ENCODE measurements at regions not wholly inside any gene's neighbourhood (a gene's known extent, or its start where the extent isn't known, plus 50 kb on each side); places are given as distances from the start of the nearest gene placed in this dataset.
"Not testable (repeated sequence)": the region's sequence is repeated elsewhere in the genome, so short reads cannot be mapped to it uniquely, and the experiment has no call there.

DNA sequence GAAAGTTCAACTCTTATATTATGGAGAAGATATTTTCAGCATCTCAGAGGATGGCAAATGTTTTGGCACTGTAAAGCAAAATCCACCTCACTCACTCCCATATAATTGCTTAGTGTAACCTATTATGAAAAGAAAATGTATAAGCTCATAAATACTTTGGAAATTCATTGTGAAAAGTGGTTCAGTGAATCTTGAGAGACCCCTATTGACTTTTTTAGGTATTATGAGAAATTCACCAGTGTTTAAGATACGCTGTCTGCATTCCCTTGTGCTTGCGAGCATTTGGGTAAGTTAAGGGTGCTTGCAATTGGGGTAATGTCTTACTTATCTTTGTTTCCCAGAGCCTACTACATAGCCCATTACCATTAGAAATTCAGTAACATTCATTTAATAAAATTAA, 66.3 kb upstream of the BMP5 start:
- H3K27ac ChIP-seq, result no peak overlapping the region
- peaks cover 4% of the 10 kb centered on the region for H3K27me3 ChIP-seq (ENCODE audit: insufficient read depth, low read depth, severe bottlenecking)
- H3K9me3 ChIP-seq (ENCODE audit: severe bottlenecking), result no peaks in the 10 kb centered on the region
- H3K36me3 ChIP-seq, result no peaks in the 10 kb centered on the region
- H3K4me3 ChIP-seq (ENCODE audit: low read depth, low read length), result no peak overlapping the region
- DNase-seq, result no peak
- 0 out of 2 replicates have a peak, but pooled peaks have one; percentile 18 for TF ChIP-seq CTCF (IDR thresholded peaks at IDR 0.05; ENCODE audit: low read depth, low read length)

GRCh38 chr6:55937951-55938690, 62.7 kb upstream of the BMP5 start:
- TF ChIP-seq CTCF (IDR thresholded peaks at IDR 0.05; ENCODE audit: low read depth, low read length), result no peak
- no peak overlapping the region for H3K4me3 ChIP-seq (ENCODE audit: low read depth, low read length)
- no peak for DNase-seq
- no peaks in the 10 kb centered on the region for H3K36me3 ChIP-seq
- H3K27ac ChIP-seq, result no peak overlapping the region
- peaks cover 4% of the 10 kb centered on the region for H3K27me3 ChIP-seq (ENCODE audit: insufficient read depth, low read depth, severe bottlenecking)
- no peaks in the 10 kb centered on the region for H3K9me3 ChIP-seq (ENCODE audit: severe bottlenecking)

- Histone ChIP-seq H3K27ac (no peak overlapping the region), H3K36me3 (no peaks in the 10 kb centered on the region), H3K27me3 (ENCODE audit: insufficient read depth, low read depth, severe bottlenecking) (peaks cover 4% of the 10 kb centered on the region), H3K9me3 (ENCODE audit: severe bottlenecking) (no peaks in the 10 kb centered on the region), H3K4me3 (ENCODE audit: low read depth, low read length) (no peak overlapping the region)
- DNase-seq, result no peak
- TF ChIP-seq CTCF (IDR thresholded peaks at IDR 0.05; ENCODE audit: low read depth, low read length), result no peak
Observed at GRCh38 chr6:55937261-55937947, 62.0 kb upstream of the BMP5 start.

- TF ChIP-seq CTCF (IDR thresholded peaks at IDR 0.05; ENCODE audit: low read depth, low read length), result no peak
- Histone ChIP-seq H3K27ac (no peak overlapping the region), H3K36me3 (no peaks in the 10 kb centered on the region), H3K27me3 (ENCODE audit: insufficient read depth, low read depth, severe bottlenecking) (no peaks in the 10 kb centered on the region), H3K4me3 (ENCODE audit: low read depth, low read length) (no peak overlapping the region), H3K9me3 (ENCODE audit: severe bottlenecking) (peaks cover 3% of the 10 kb centered on the region)
- no peak for DNase-seq
Observed at GRCh38 chr6:55931101-55931500, 55.7 kb upstream of the BMP5 start.

- not testable (repeated sequence) for H3K4me3 ChIP-seq (ENCODE audit: low read depth, low read length); H3K36me3 ChIP-seq
Observed at GRCh38 chr6:55927713-55928112, 52.3 kb upstream of the BMP5 start.

DNA sequence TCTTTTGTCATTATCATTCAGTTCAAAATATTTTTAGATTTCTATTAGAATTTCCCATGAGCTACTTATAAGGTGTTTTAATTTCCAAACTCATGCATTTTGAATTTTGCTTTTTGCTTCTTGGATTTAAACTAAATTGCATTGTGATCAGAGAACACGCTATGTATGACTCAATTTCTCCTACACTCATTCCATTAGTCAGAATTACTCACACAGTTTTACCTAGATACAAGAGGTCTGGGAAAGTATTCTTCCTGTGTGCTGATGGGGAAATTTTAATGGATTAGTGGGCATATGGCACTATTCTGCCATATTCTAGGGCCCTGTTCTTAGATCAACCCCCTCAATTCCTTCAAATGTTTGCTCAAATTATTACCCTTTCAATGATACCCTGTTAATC, 49.9 kb upstream of the BMP5 start:
- H3K4me3 ChIP-seq (ENCODE audit: low read depth, low read length), result no peak overlapping the region
- no peak for DNase-seq
- TF ChIP-seq CTCF (IDR thresholded peaks at IDR 0.05; ENCODE audit: low read depth, low read length), result no peak
- no peaks in the 10 kb centered on the region for H3K27me3 ChIP-seq (ENCODE audit: insufficient read depth, low read depth, severe bottlenecking)
- peaks cover 3% of the 10 kb centered on the region for H3K9me3 ChIP-seq (ENCODE audit: severe bottlenecking)
- H3K27ac ChIP-seq, result no peak overlapping the region
- H3K36me3 ChIP-seq, result no peaks in the 10 kb centered on the region

More at GRCh38 chr6:55927713-55928112, 52.3 kb upstream of the BMP5 start:
- not testable (repeated sequence) for DNase-seq; H3K27ac ChIP-seq; H3K9me3 ChIP-seq (ENCODE audit: severe bottlenecking); H3K27me3 ChIP-seq (ENCODE audit: insufficient read depth, low read depth, severe bottlenecking)

All from WERI-Rb-1 (cell line).